ENCODE measurements at regions not wholly inside any gene's neighbourhood (a gene's known extent, or its start where the extent isn't known, plus 50 kb on each side); places are given as distances from the start of the nearest gene placed in this dataset.

GRCh38 chr2:74043345-74044329, 58.9 kb downstream of the TET3 start:
- Histone ChIP-seq H3K36me3 (ENCODE audit: control insufficient read depth, insufficient read depth, low read length) (peaks cover 20% of the 10 kb centered on the region), H3K27ac (ENCODE audit: insufficient read depth, low read length, poor library complexity, severe bottlenecking) (no peak overlapping the region), H3K4me3 (ENCODE audit: low read depth, low read length) (no peak overlapping the region), H3K27me3 (ENCODE audit: control insufficient read depth, insufficient read depth, low read length) (no peaks in the 10 kb centered on the region), H3K4me1 (ENCODE audit: control insufficient read depth, insufficient read depth, low read length, poor library complexity, severe bottlenecking) (no peaks in the 10 kb centered on the region), H3K9me3 (ENCODE audit: control insufficient read depth in 2 of 2, low read length in 2 of 2) (no peaks in the 10 kb centered on the region)
- Mint-ChIP-seq H3K4me3 (no peak overlapping the region), H3K36me3 (peaks cover 14% of the 10 kb centered on the region), H3K4me1 (peaks cover 26 to 56% (median 38%) of the 10 kb centered on the region in 4 donors), H3K9me3 (no peaks in the 10 kb centered on the region), H3K27me3 (no peaks in the 10 kb centered on the region), H3K27ac (peak overlapping the region; percentile 84 to 94 (median 85))
- ATAC-seq (ENCODE audit: low read depth in 2 of 2) (no peak), DNase-seq (no peak)

GRCh38 chr2:74044999-74045398, 60.3 kb downstream of the TET3 start:
- no peak overlapping the region for H3K4me3 Mint-ChIP-seq
- no peaks in the 10 kb centered on the region for H3K9me3 ChIP-seq (ENCODE audit: control insufficient read depth in 2 of 2, low read length in 2 of 2)
- H3K27ac Mint-ChIP-seq: peak overlapping the region in 2 of 3 donors; percentile 20 to 72
- no peak for ATAC-seq (ENCODE audit: low read depth in 2 of 2)
- H3K27ac ChIP-seq (ENCODE audit: insufficient read depth, low read length, poor library complexity, severe bottlenecking): no peak overlapping the region
- no peaks in the 10 kb centered on the region for H3K27me3 Mint-ChIP-seq
- H3K4me1 Mint-ChIP-seq: peaks cover 23 to 44% (median 30%) of the 10 kb centered on the region in 4 donors
- H3K36me3 Mint-ChIP-seq: peaks cover 20% of the 10 kb centered on the region
- H3K9me3 Mint-ChIP-seq: no peaks in the 10 kb centered on the region
- H3K27me3 ChIP-seq (ENCODE audit: control insufficient read depth, insufficient read depth, low read length): no peaks in the 10 kb centered on the region
- H3K4me1 ChIP-seq (ENCODE audit: control insufficient read depth, insufficient read depth, low read length, poor library complexity, severe bottlenecking): no peaks in the 10 kb centered on the region
- no peak for DNase-seq
- peaks cover 21% of the 10 kb centered on the region for H3K36me3 ChIP-seq (ENCODE audit: control insufficient read depth, insufficient read depth, low read length)
- H3K4me3 ChIP-seq (ENCODE audit: low read depth, low read length): no peak overlapping the region

GRCh38 chr2:74045454-74045853, 60.7 kb downstream of the TET3 start:
- Mint-ChIP-seq H3K4me3 (no peak overlapping the region), H3K27ac (peak overlapping the region in 2 of 3 donors; percentile 72), H3K9me3 (no peaks in the 10 kb centered on the region), H3K36me3 (peaks cover 20% of the 10 kb centered on the region), H3K4me1 (peaks cover 23 to 40% (median 27%) of the 10 kb centered on the region in 4 donors), H3K27me3 (no peaks in the 10 kb centered on the region)
- no peak for DNase-seq
- Histone ChIP-seq H3K4me3 (ENCODE audit: low read depth, low read length) (no peak overlapping the region), H3K27me3 (ENCODE audit: control insufficient read depth, insufficient read depth, low read length) (no peaks in the 10 kb centered on the region), H3K9me3 (ENCODE audit: control insufficient read depth in 2 of 2, low read length in 2 of 2) (no peaks in the 10 kb centered on the region), H3K27ac (ENCODE audit: insufficient read depth, low read length, poor library complexity, severe bottlenecking) (no peak overlapping the region), H3K4me1 (ENCODE audit: control insufficient read depth, insufficient read depth, low read length, poor library complexity, severe bottlenecking) (no peaks in the 10 kb centered on the region), H3K36me3 (ENCODE audit: control insufficient read depth, insufficient read depth, low read length) (peaks cover 23% of the 10 kb centered on the region)
- ATAC-seq (ENCODE audit: low read depth in 2 of 2): no peak

GRCh38 chr2:74046441-74046840, 61.7 kb downstream of the TET3 start:
- H3K9me3 ChIP-seq (ENCODE audit: control insufficient read depth in 2 of 2, low read length in 2 of 2): no peaks in the 10 kb centered on the region
- DNase-seq: no peak
- H3K27me3 Mint-ChIP-seq: no peaks in the 10 kb centered on the region
- no peak overlapping the region for H3K4me3 Mint-ChIP-seq
- no peaks in the 10 kb centered on the region for H3K27me3 ChIP-seq (ENCODE audit: control insufficient read depth, insufficient read depth, low read length)
- no peak for ATAC-seq (ENCODE audit: low read depth in 2 of 2)
- H3K36me3 ChIP-seq (ENCODE audit: control insufficient read depth, insufficient read depth, low read length): peaks cover 23% of the 10 kb centered on the region
- peaks cover 19 to 38% (median 27%) of the 10 kb centered on the region in 4 donors for H3K4me1 Mint-ChIP-seq
- no peak overlapping the region for H3K27ac ChIP-seq (ENCODE audit: insufficient read depth, low read length, poor library complexity, severe bottlenecking)
- no peak overlapping the region for H3K4me3 ChIP-seq (ENCODE audit: low read depth, low read length)
- peaks cover 20% of the 10 kb centered on the region for H3K36me3 Mint-ChIP-seq
- no peaks in the 10 kb centered on the region for H3K4me1 ChIP-seq (ENCODE audit: control insufficient read depth, insufficient read depth, low read length, poor library complexity, severe bottlenecking)
- no peaks in the 10 kb centered on the region for H3K9me3 Mint-ChIP-seq
- no peak overlapping the region for H3K27ac Mint-ChIP-seq

- no peak overlapping the region for H3K27ac ChIP-seq (ENCODE audit: insufficient read depth, low read length, poor library complexity, severe bottlenecking)
- peaks cover 20% of the 10 kb centered on the region for H3K36me3 Mint-ChIP-seq
- no peak for ATAC-seq (ENCODE audit: low read depth in 2 of 2)
- H3K4me3 Mint-ChIP-seq: no peak overlapping the region
- peak overlapping the region in 1 of 3 donors; percentile 52 for H3K27ac Mint-ChIP-seq
- no peaks in the 10 kb centered on the region for H3K9me3 Mint-ChIP-seq
- DNase-seq: no peak
- peaks cover 15 to 39% (median 27%) of the 10 kb centered on the region in 4 donors for H3K4me1 Mint-ChIP-seq
- no peaks in the 10 kb centered on the region for H3K27me3 Mint-ChIP-seq
- no peaks in the 10 kb centered on the region for H3K27me3 ChIP-seq (ENCODE audit: control insufficient read depth, insufficient read depth, low read length)
- H3K9me3 ChIP-seq (ENCODE audit: control insufficient read depth in 2 of 2, low read length in 2 of 2): no peaks in the 10 kb centered on the region
- H3K36me3 ChIP-seq (ENCODE audit: control insufficient read depth, insufficient read depth, low read length): peaks cover 23% of the 10 kb centered on the region
- H3K4me3 ChIP-seq (ENCODE audit: low read depth, low read length): no peak overlapping the region
- H3K4me1 ChIP-seq (ENCODE audit: control insufficient read depth, insufficient read depth, low read length, poor library complexity, severe bottlenecking): no peaks in the 10 kb centered on the region
Measured at GRCh38 chr2:74047152-74047551, 62.4 kb downstream of the TET3 start.

- H3K4me1 Mint-ChIP-seq: peaks cover 13 to 41% (median 23%) of the 10 kb centered on the region in 4 donors
- ATAC-seq (ENCODE audit: low read depth in 2 of 2): no peak
Measured at GRCh38 chr2:74048147-74048546, 63.4 kb downstream of the TET3 start.

GRCh38 chr2:74048843-74049519, 64.3 kb downstream of the TET3 start:
- H3K4me3 ChIP-seq (ENCODE audit: low read depth, low read length): no peak overlapping the region
- no peak for ATAC-seq (ENCODE audit: low read depth in 2 of 2)
- peak overlapping the region; percentile 44 to 80 (median 53) for H3K27ac Mint-ChIP-seq
- no peak overlapping the region for H3K27ac ChIP-seq (ENCODE audit: insufficient read depth, low read length, poor library complexity, severe bottlenecking)
- peaks cover 19 to 46% (median 26%) of the 10 kb centered on the region in 4 donors for H3K4me1 Mint-ChIP-seq
- peaks cover 23% of the 10 kb centered on the region for H3K36me3 Mint-ChIP-seq
- no peaks in the 10 kb centered on the region for H3K27me3 ChIP-seq (ENCODE audit: control insufficient read depth, insufficient read depth, low read length)
- H3K4me3 Mint-ChIP-seq: no peak overlapping the region
- no peaks in the 10 kb centered on the region for H3K9me3 ChIP-seq (ENCODE audit: control insufficient read depth in 2 of 2, low read length in 2 of 2)
- H3K27me3 Mint-ChIP-seq: no peaks in the 10 kb centered on the region
- DNase-seq: no peak
- peaks cover 23% of the 10 kb centered on the region for H3K36me3 ChIP-seq (ENCODE audit: control insufficient read depth, insufficient read depth, low read length)
- H3K9me3 Mint-ChIP-seq: no peaks in the 10 kb centered on the region
- H3K4me1 ChIP-seq (ENCODE audit: control insufficient read depth, insufficient read depth, low read length, poor library complexity, severe bottlenecking): peaks cover 13% of the 10 kb centered on the region

More at GRCh38 chr2:74048147-74048546, 63.4 kb downstream of the TET3 start:
- no peaks in the 10 kb centered on the region for H3K27me3 ChIP-seq (ENCODE audit: control insufficient read depth, insufficient read depth, low read length)
- Mint-ChIP-seq H3K9me3 (no peaks in the 10 kb centered on the region), H3K36me3 (peaks cover 20% of the 10 kb centered on the region), H3K27me3 (no peaks in the 10 kb centered on the region), H3K27ac (peak overlapping the region in 2 of 3 donors; percentile 69 to 80), H3K4me3 (no peak overlapping the region)
- peaks cover 5% of the 10 kb centered on the region for H3K4me1 ChIP-seq (ENCODE audit: control insufficient read depth, insufficient read depth, low read length, poor library complexity, severe bottlenecking)
- peaks cover 23% of the 10 kb centered on the region for H3K36me3 ChIP-seq (ENCODE audit: control insufficient read depth, insufficient read depth, low read length)
- H3K4me3 ChIP-seq (ENCODE audit: low read depth, low read length): no peak overlapping the region
- no peak overlapping the region for H3K27ac ChIP-seq (ENCODE audit: insufficient read depth, low read length, poor library complexity, severe bottlenecking)
- no peak for DNase-seq
- no peaks in the 10 kb centered on the region for H3K9me3 ChIP-seq (ENCODE audit: control insufficient read depth in 2 of 2, low read length in 2 of 2)

Data from CD4-positive, CD25-positive, alpha-beta regulatory T cell (primary cell).